ENCODE measurements at regions not wholly inside any gene's neighbourhood (a gene's known extent, or its start where the extent isn't known, plus 50 kb on each side); places are given as distances from the start of the nearest gene placed in this dataset.
A peak's percentile ranks its signal among the peaks of the same experiment; 100 is the strongest.

- H3K36me3 ChIP-seq (ENCODE audit: control insufficient read depth, insufficient read depth, low read length): no peaks in the 10 kb centered on the region
- no peak overlapping the region for H3K4me3 ChIP-seq (replicated peaks; ENCODE audit: low read depth, low read length)
- no peak for DNase-seq (ENCODE audit: extremely low read depth, insufficient read length)
- no peak for TF ChIP-seq CTCF (IDR thresholded peaks at IDR 0.05; ENCODE audit: insufficient read depth, low read length, poor library complexity, severe bottlenecking)
- no peaks in the 10 kb centered on the region for H3K27me3 ChIP-seq (replicated peaks; ENCODE audit: control insufficient read depth, insufficient read depth, low read length)
Measured at GRCh38 chr2:236400594-236401360, 136.6 kb upstream of the ASB18 start.

- no peaks in the 10 kb centered on the region for H3K36me3 ChIP-seq (ENCODE audit: control insufficient read depth, insufficient read depth, low read length)
Measured at GRCh38 chr2:236402033-236402790, 138.0 kb upstream of the ASB18 start.

GRCh38 chr2:236403125-236403524, 138.9 kb upstream of the ASB18 start:
- no peak overlapping the region for H3K4me3 ChIP-seq (replicated peaks; ENCODE audit: low read depth, low read length)
- no peak for TF ChIP-seq CTCF (IDR thresholded peaks at IDR 0.05; ENCODE audit: insufficient read depth, low read length, poor library complexity, severe bottlenecking)
- no peak for DNase-seq (ENCODE audit: extremely low read depth, insufficient read length)
- no peaks in the 10 kb centered on the region for H3K27me3 ChIP-seq (replicated peaks; ENCODE audit: control insufficient read depth, insufficient read depth, low read length)
- H3K36me3 ChIP-seq (ENCODE audit: control insufficient read depth, insufficient read depth, low read length): no peaks in the 10 kb centered on the region

More at GRCh38 chr2:236402033-236402790, 138.0 kb upstream of the ASB18 start:
- H3K27me3 ChIP-seq (replicated peaks; ENCODE audit: control insufficient read depth, insufficient read depth, low read length): no peaks in the 10 kb centered on the region
- no peak overlapping the region for H3K4me3 ChIP-seq (replicated peaks; ENCODE audit: low read depth, low read length)
- TF ChIP-seq CTCF (IDR thresholded peaks at IDR 0.05; ENCODE audit: insufficient read depth, low read length, poor library complexity, severe bottlenecking): no peak
- DNase-seq (ENCODE audit: extremely low read depth, insufficient read length): peak; percentile 13

- no peak for DNase-seq (ENCODE audit: extremely low read depth, insufficient read length)
- no peaks in the 10 kb centered on the region for H3K36me3 ChIP-seq (ENCODE audit: control insufficient read depth, insufficient read depth, low read length)
- no peak for TF ChIP-seq CTCF (IDR thresholded peaks at IDR 0.05; ENCODE audit: insufficient read depth, low read length, poor library complexity, severe bottlenecking)
- no peak overlapping the region for H3K4me3 ChIP-seq (replicated peaks; ENCODE audit: low read depth, low read length)
- no peaks in the 10 kb centered on the region for H3K27me3 ChIP-seq (replicated peaks; ENCODE audit: control insufficient read depth, insufficient read depth, low read length)
Measured at GRCh38 chr2:236403811-236404210, 139.6 kb upstream of the ASB18 start.

- Histone ChIP-seq H3K4me3 (replicated peaks; ENCODE audit: low read depth, low read length) (no peak overlapping the region), H3K36me3 (ENCODE audit: control insufficient read depth, insufficient read depth, low read length) (no peaks in the 10 kb centered on the region), H3K27me3 (replicated peaks; ENCODE audit: control insufficient read depth, insufficient read depth, low read length) (no peaks in the 10 kb centered on the region)
- DNase-seq (ENCODE audit: extremely low read depth, insufficient read length): no peak
- no peak for TF ChIP-seq CTCF (IDR thresholded peaks at IDR 0.05; ENCODE audit: insufficient read depth, low read length, poor library complexity, severe bottlenecking)
Measured at GRCh38 chr2:236404346-236404745, 140.1 kb upstream of the ASB18 start.

Data from GM06990 (cell line).